H1 (cell line): ENCODE measurements at regions not wholly inside any gene's neighbourhood (a gene's known extent, or its start where the extent isn't known, plus 50 kb on each side); places are given as distances from the start of the nearest gene placed in this dataset.

Source experiments
- CTCF ChIA-PET: fragments of 300-600 bp; sonication (Branson Sonifier 250); formaldehyde crosslinking; loops from one replicate; lab custom pipeline; 2021; ENCODE audit not compliant: partially characterized antibody; lab: Charles Lee
- POLR2A ChIA-PET: fragments of 300-600 bp; sonication (Branson Sonifier 250); formaldehyde crosslinking; loops from one replicate; lab custom pipeline; 2021; ENCODE audit warnings: inconsistent platforms; ENCODE audit not compliant: partially characterized antibody; lab: Charles Lee
- DNase-seq, 2 experiments: peaks; one replicate each; pipeline versions ENCODE4 v3.0.0 to v3.0.0-alpha.2; 2010 to 2022; ENCODE audit warnings: low spot score in 2 of 2, low read depth in 1 of 2, mixed read lengths in 1 of 2
- FAIRE-seq: peaks from 2 replicates; lab custom pipeline; 2011; peaks lifted over from hg19 to GRCh38; lab: Jason Lieb, UNC
- H2AFZ ChIP-seq: 2 replicates; pipeline ENCODE4 v1.8.1; 2012; ENCODE audit warnings: low read length, inconsistent platforms
- H2AK5ac ChIP-seq: 2 replicates; pipeline ENCODE4 v1.6.1; 2013; ENCODE audit warnings: low read depth, low read length
- H2BK120ac ChIP-seq: replicated peaks from 2 replicates; pipeline ENCODE3; 2013; ENCODE audit warnings: low read depth, low read length, inconsistent platforms
- H2BK12ac ChIP-seq: 2 replicates; pipeline ENCODE4 v1.6.1; 2013; ENCODE audit warnings: low read depth, low read length
- H2BK15ac ChIP-seq: 2 replicates; pipeline ENCODE4 v1.6.1; 2013; ENCODE audit warnings: low read length
- H2BK20ac ChIP-seq: 2 replicates; pipeline ENCODE4 v1.6.1; 2013; ENCODE audit warnings: low read length
- H2BK5ac ChIP-seq: 2 replicates; pipeline ENCODE4 v1.6.1; 2013; ENCODE audit warnings: low read depth, low read length
- H3K14ac ChIP-seq: 2 replicates; pipeline ENCODE4 v1.6.1; 2013; ENCODE audit warnings: inconsistent platforms; ENCODE audit not compliant: insufficient read length
- H3K18ac ChIP-seq: 2 replicates; pipeline ENCODE4 v1.6.1; 2013; ENCODE audit warnings: low read length; ENCODE audit errors: extremely low read depth
- H3K23ac ChIP-seq: 2 replicates; pipeline ENCODE4 v1.6.1; 2013; ENCODE audit warnings: inconsistent platforms; ENCODE audit not compliant: insufficient read length
- H3K23me2 ChIP-seq: 2 replicates; pipeline ENCODE4 v1.6.1; 2013; ENCODE audit warnings: low read depth, low read length
- H3K27ac ChIP-seq: 2 replicates; pipeline ENCODE4 v1.6.1; 2011; ENCODE audit warnings: low read depth, low read length, inconsistent platforms
- H3K27me3 ChIP-seq, 4 experiments: replicated peaks in 1 of 4; 1 replicate in 1 of 4; 2 replicates in 3 of 4; pipeline versions ENCODE4 v1.6.1 to v1.8.1; 2011 to 2013; ENCODE audit warnings: low read length in 3 of 4, mild to moderate bottlenecking in 3 of 4, inconsistent platforms in 2 of 4, mixed read lengths in 2 of 4, moderate library complexity in 1 of 4; ENCODE audit not compliant: control insufficient read depth in 3 of 4, insufficient read depth in 3 of 4; ENCODE audit errors: extremely low read depth in 1 of 4
- H3K36me3 ChIP-seq, 4 experiments: 2 replicates each; pipeline versions ENCODE4 v1.6.1 to v1.8.1; 2011 to 2013; ENCODE audit warnings: mild to moderate bottlenecking in 4 of 4, low read length in 3 of 4, moderate library complexity in 2 of 4, control low read depth in 1 of 4, inconsistent platforms in 1 of 4; ENCODE audit not compliant: insufficient read depth in 4 of 4, control insufficient read depth in 2 of 4
- H3K4ac ChIP-seq: replicated peaks from 2 replicates; pipeline ENCODE3; 2013; ENCODE audit warnings: low read length, low read depth, mixed read lengths, inconsistent platforms; ENCODE audit not compliant: insufficient read length
- H3K4me1 ChIP-seq, 4 experiments: replicated peaks in 1 of 4; 1 replicate in 1 of 4; 2 replicates in 3 of 4; pipeline versions ENCODE4 v1.6.1 to v1.8.1; 2011 to 2013; ENCODE audit warnings: low read length in 3 of 4, inconsistent platforms in 2 of 4, mixed read lengths in 1 of 4; ENCODE audit not compliant: insufficient read depth in 4 of 4, control insufficient read depth in 3 of 4
- H3K4me2 ChIP-seq, 2 experiments: 2 replicates each; pipeline versions ENCODE4 v1.6.1 to v1.8.1; 2011 to 2013; ENCODE audit warnings: low read depth in 2 of 2, low read length in 2 of 2, control low read depth in 1 of 2, inconsistent platforms in 1 of 2, mild to moderate bottlenecking in 1 of 2; ENCODE audit not compliant: insufficient read depth in 1 of 2
- H3K4me3 ChIP-seq, 4 experiments: fragments of 200-600, 300-600 bp in 1 of 4; sonication (generic), shearing (Covaris generic), sonication (Bioruptor Twin) in 1 of 4; 2 replicates each; pipeline versions ENCODE4 v1.5.1 to v1.8.1; 2011 to 2016; ENCODE audit warnings: low read length in 4 of 4, low read depth in 3 of 4, control low read depth in 2 of 4, inconsistent platforms in 2 of 4, mild to moderate bottlenecking in 2 of 4, mixed read lengths in 1 of 4, moderate library complexity in 1 of 4; ENCODE audit not compliant: insufficient read depth in 2 of 4; ENCODE audit errors: extremely low read depth in 1 of 4
- H3K56ac ChIP-seq: replicated peaks from 2 replicates; pipeline ENCODE3; 2013; ENCODE audit warnings: low read depth, mild to moderate bottlenecking, mixed read lengths, low read length, inconsistent platforms; ENCODE audit not compliant: insufficient read length
- H3K79me1 ChIP-seq: 2 replicates; pipeline ENCODE4 v1.6.1; 2013; ENCODE audit warnings: low read depth, low read length, control low read depth
- H3K79me2 ChIP-seq, 2 experiments: 2 replicates each; pipeline versions ENCODE4 v1.6.1 to v1.8.1; 2012 to 2013; ENCODE audit warnings: low read length in 2 of 2, mild to moderate bottlenecking in 2 of 2, inconsistent platforms in 1 of 2; ENCODE audit not compliant: insufficient read depth in 2 of 2, control insufficient read depth in 1 of 2
- H3K9ac ChIP-seq, 4 experiments: replicated peaks in 1 of 4; 1 replicate in 1 of 4; 2 replicates in 3 of 4; pipeline versions ENCODE4 v1.6.1 to v1.8.1; 2011 to 2013; ENCODE audit warnings: low read depth in 3 of 4, low read length in 3 of 4, control low read depth in 2 of 4, mild to moderate bottlenecking in 2 of 4, moderate library complexity in 2 of 4, inconsistent platforms in 1 of 4; ENCODE audit errors: extremely low read depth in 1 of 4
- H3K9me3 ChIP-seq, 2 experiments: 2 replicates each; pipeline versions ENCODE4 v1.6.1 to v1.8.1; 2012 to 2013; ENCODE audit warnings: mild to moderate bottlenecking in 2 of 2, moderate library complexity in 2 of 2, control low read depth in 1 of 2, inconsistent platforms in 1 of 2, low read depth in 1 of 2, low read length in 1 of 2, mixed read lengths in 1 of 2; ENCODE audit not compliant: insufficient read depth in 2 of 2
- H4K20me1 ChIP-seq, 2 experiments: replicated peaks in 1 of 2; 2 replicates each; pipeline versions ENCODE3 to v1.8.1; 2011 to 2013; ENCODE audit warnings: inconsistent platforms in 2 of 2, low read length in 2 of 2, mild to moderate bottlenecking in 1 of 2; ENCODE audit not compliant: insufficient read depth in 2 of 2, control insufficient read depth in 1 of 2
- H4K5ac ChIP-seq: 2 replicates; pipeline ENCODE4 v1.6.1; 2013; ENCODE audit warnings: low read length, low read depth, mixed read lengths, inconsistent platforms; ENCODE audit not compliant: insufficient read length
- H4K8ac ChIP-seq: 2 replicates; pipeline ENCODE4 v1.8.0; 2013; ENCODE audit warnings: mild to moderate bottlenecking, moderate library complexity, low read length, inconsistent platforms; ENCODE audit not compliant: insufficient read depth; ENCODE audit errors: extremely low read depth
- H4K91ac ChIP-seq: replicated peaks from 2 replicates; pipeline ENCODE3; 2013; ENCODE audit warnings: low read length, mixed read lengths, inconsistent platforms; ENCODE audit not compliant: insufficient read length
- MAFK ChIP-seq: IDR thresholded peaks from 2 replicates; pipeline ENCODE4 v1.6.1; 2012; ENCODE audit warnings: low read depth, mild to moderate bottlenecking, improper control_type of control experiment, low read length
- NANOG ChIP-seq: IDR thresholded peaks from 2 replicates; pipeline ENCODE4 v1.6.1; 2011; ENCODE audit warnings: low read length, low read depth, mild to moderate bottlenecking, inconsistent platforms; ENCODE audit not compliant: insufficient read depth, poor library complexity, severe bottlenecking
- POLR2AphosphoS5 ChIP-seq: IDR thresholded peaks from 2 replicates; pipeline ENCODE4 v1.6.1; 2011; ENCODE audit warnings: low read depth, low read length
- RAD21 ChIP-seq, 2 experiments: IDR thresholded peaks in 1 of 2; conservative IDR thresholded peaks in 1 of 2; 2 replicates each; pipeline ENCODE4 v1.6.1; 2011; ENCODE audit warnings: low read depth in 2 of 2, low read length in 2 of 2, improper control_type of control experiment in 1 of 2, inconsistent platforms in 1 of 2, mild to moderate bottlenecking in 1 of 2, moderate library complexity in 1 of 2
- RXRA ChIP-seq: IDR thresholded peaks from 2 replicates; pipeline ENCODE4 v1.6.1; 2011; ENCODE audit warnings: low read depth, mild to moderate bottlenecking, low read length, moderate library complexity; ENCODE audit not compliant: insufficient read depth
- SIN3A ChIP-seq, 2 experiments: IDR thresholded peaks in 1 of 2; conservative IDR thresholded peaks in 1 of 2; 2 replicates each; pipeline ENCODE4 v1.6.1; 2011 to 2012; ENCODE audit warnings: low read length in 2 of 2, improper control_type of control experiment in 1 of 2, low read depth in 1 of 2, mild to moderate bottlenecking in 1 of 2
- SIX5 ChIP-seq: IDR thresholded peaks from 2 replicates; pipeline ENCODE4 v1.6.1; 2011; ENCODE audit warnings: mild to moderate bottlenecking, low read depth, low read length
- TCF12 ChIP-seq: IDR thresholded peaks from 2 replicates; pipeline ENCODE4 v1.6.1; 2011; ENCODE audit warnings: low read depth, mild to moderate bottlenecking, low read length
- WGBS, 2 experiments: shearing (Covaris generic) in 1 of 2; methylation state at CpG; one replicate each; pipeline versions ENCODE4 v1.1.6 to v1.1.7; 2013 to 2015; ENCODE audit warnings: low lambda C conversion rate in 2 of 2, mixed read lengths in 2 of 2, inconsistent platforms in 1 of 2, low coverage in 1 of 2, missing lambda C conversion rate in 1 of 2; ENCODE audit not compliant: insufficient replicate concordance in 2 of 2, insufficient coverage in 1 of 2, insufficient read length in 1 of 2; ENCODE audit errors: extremely low coverage in 1 of 2, missing lambda C conversion rate in 1 of 2; 5-methylcytosine and 5-hydroxymethylcytosine counted together

- no peak overlapping the region for H3K23ac ChIP-seq
- TF ChIP-seq SIX5 (no peak), MAFK (no peak), NANOG (no peak), SIN3A (conservative IDR thresholded peaks at IDR 0.05 in 1 of 2, IDR thresholded peaks at IDR 0.05 in 1 of 2; ENCODE audit: low read depth in 1 of 2, low read length in 2 of 2) (no peak), RAD21 (IDR thresholded peaks at IDR 0.05 in 1 of 2, conservative IDR thresholded peaks at IDR 0.05 in 1 of 2; ENCODE audit: low read depth in 2 of 2, low read length in 2 of 2) (no peak), TCF12 (peak; percentile 96), POLR2AphosphoS5 (peak; percentile 79), RXRA (0 out of 2 replicates have a peak, but pooled peaks have one; percentile 50)
- H3K79me2 ChIP-seq, result no peaks in the 10 kb centered on the region
- no peak overlapping the region for H2AFZ ChIP-seq
- H4K20me1 ChIP-seq, result peaks cover 0 to 7% of the 10 kb centered on the region in 2 experiments
- no peak overlapping the region for H4K5ac ChIP-seq
- no peak overlapping the region for H2BK15ac ChIP-seq
- H3K79me1 ChIP-seq, result peaks cover 2% of the 10 kb centered on the region
- no peak overlapping the region for H2BK20ac ChIP-seq
- no peak overlapping the region for H3K9ac ChIP-seq
- peaks cover 0 to 20% (median 11%) of the 10 kb centered on the region in 4 experiments; a peak in 5 of 7 replicates for H3K4me1 ChIP-seq
- H3K4ac ChIP-seq, result no peak overlapping the region
- no peak overlapping the region for H2BK5ac ChIP-seq
- no peak overlapping the region for H3K27ac ChIP-seq
- H3K36me3 ChIP-seq, result no peaks in the 10 kb centered on the region
- no peak overlapping the region for H4K8ac ChIP-seq
- DNase-seq (no peak), FAIRE-seq (no peak)
- H3K23me2 ChIP-seq, result no peaks in the 10 kb centered on the region
- H4K91ac ChIP-seq, result no peak overlapping the region
- POLR2A ChIA-PET, result interaction anchor here (1.2 kb wide), 1 partner anchor 19 kb away, joined by 3 read pairs; no protein-coding TSS in a partner anchor
- H3K27me3 ChIP-seq, result peaks cover 0 to 3% (median 0%) of the 10 kb centered on the region in 4 experiments; a peak in 2 of 7 replicates
- H3K4me2 ChIP-seq, result no peak overlapping the region
- H3K4me3 ChIP-seq, result no peak overlapping the region
- CTCF ChIA-PET, result interaction anchor here (1.3 kb wide), 1 partner anchor 112 kb away, joined by 4 read pairs; the partner anchor contains the start of gene ADCYAP1
- no peak overlapping the region for H2AK5ac ChIP-seq
- H3K18ac ChIP-seq, result no peak overlapping the region
- no peak overlapping the region for H3K56ac ChIP-seq
- H3K14ac ChIP-seq, result no peak overlapping the region
- H2BK12ac ChIP-seq, result no peak overlapping the region
- no peaks in the 10 kb centered on the region for H3K9me3 ChIP-seq
- no peak overlapping the region for H2BK120ac ChIP-seq
- WGBS, 2 experiments, result 51% methylated on average over 8 of the region's 8 CpGs; no CpG with 5 or more reads in 1 of the 2 experiments
Observed at GRCh38 chr18:1017227-1018058, 112.8 kb downstream of the ADCYAP1 start.
